ENCODE measurements at regions not wholly inside any gene's neighbourhood (a gene's known extent, or its start where the extent isn't known, plus 50 kb on each side); places are given as distances from the start of the nearest gene placed in this dataset.

DNA sequence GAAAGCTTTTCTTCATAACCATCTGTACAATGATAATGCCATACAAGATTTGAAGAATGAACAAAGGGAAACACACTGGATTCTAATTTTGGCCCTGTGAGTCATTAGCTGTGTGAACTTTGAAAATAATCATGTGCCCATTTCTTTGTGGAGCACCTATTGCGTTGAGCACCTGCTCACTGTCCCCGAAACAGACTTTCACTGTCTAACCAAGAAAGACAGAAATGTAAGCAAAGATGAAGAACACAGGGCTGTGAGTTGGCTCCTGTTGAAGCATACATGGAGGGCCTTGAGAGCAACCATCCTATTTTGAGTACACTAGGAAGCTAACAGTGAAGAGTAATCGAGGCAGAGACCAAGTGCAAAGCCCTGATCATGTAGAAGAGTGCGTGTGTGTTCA lies 118.4 kb upstream of the SLC25A13 start (continued):
- TF ChIP-seq, protein P1, sequence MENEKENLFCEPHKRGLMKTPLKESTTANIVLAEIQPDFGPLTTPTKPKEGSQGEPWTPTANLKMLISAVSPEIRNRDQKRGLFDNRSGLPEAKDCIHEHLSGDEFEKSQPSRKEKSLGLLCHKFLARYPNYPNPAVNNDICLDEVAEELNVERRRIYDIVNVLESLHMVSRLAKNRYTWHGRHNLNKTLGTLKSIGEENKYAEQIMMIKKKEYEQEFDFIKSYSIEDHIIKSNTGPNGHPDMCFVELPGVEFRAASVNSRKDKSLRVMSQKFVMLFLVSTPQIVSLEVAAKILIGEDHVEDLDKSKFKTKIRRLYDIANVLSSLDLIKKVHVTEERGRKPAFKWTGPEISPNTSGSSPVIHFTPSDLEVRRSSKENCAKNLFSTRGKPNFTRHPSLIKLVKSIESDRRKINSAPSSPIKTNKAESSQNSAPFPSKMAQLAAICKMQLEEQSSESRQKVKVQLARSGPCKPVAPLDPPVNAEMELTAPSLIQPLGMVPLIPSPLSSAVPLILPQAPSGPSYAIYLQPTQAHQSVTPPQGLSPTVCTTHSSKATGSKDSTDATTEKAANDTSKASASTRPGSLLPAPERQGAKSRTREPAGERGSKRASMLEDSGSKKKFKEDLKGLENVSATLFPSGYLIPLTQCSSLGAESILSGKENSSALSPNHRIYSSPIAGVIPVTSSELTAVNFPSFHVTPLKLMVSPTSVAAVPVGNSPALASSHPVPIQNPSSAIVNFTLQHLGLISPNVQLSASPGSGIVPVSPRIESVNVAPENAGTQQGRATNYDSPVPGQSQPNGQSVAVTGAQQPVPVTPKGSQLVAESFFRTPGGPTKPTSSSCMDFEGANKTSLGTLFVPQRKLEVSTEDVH (IDR thresholded peaks at IDR 0.05; ENCODE audit: low read depth, partially characterized antibody), result no peak
- TF ChIP-seq, protein P2, sequence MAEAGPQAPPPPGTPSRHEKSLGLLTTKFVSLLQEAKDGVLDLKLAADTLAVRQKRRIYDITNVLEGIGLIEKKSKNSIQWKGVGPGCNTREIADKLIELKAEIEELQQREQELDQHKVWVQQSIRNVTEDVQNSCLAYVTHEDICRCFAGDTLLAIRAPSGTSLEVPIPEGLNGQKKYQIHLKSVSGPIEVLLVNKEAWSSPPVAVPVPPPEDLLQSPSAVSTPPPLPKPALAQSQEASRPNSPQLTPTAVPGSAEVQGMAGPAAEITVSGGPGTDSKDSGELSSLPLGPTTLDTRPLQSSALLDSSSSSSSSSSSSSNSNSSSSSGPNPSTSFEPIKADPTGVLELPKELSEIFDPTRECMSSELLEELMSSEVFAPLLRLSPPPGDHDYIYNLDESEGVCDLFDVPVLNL (IDR thresholded peaks at IDR 0.05; ENCODE audit: low read depth, low read length), result no peak
- no peak for TF ChIP-seq STAT1 (conservative IDR thresholded peaks at IDR 0.05)
- no peak for TF ChIP-seq CHD2 (IDR thresholded peaks at IDR 0.05; ENCODE audit: borderline replicate concordance, low read depth, low read length)
- TF ChIP-seq, protein P3, sequence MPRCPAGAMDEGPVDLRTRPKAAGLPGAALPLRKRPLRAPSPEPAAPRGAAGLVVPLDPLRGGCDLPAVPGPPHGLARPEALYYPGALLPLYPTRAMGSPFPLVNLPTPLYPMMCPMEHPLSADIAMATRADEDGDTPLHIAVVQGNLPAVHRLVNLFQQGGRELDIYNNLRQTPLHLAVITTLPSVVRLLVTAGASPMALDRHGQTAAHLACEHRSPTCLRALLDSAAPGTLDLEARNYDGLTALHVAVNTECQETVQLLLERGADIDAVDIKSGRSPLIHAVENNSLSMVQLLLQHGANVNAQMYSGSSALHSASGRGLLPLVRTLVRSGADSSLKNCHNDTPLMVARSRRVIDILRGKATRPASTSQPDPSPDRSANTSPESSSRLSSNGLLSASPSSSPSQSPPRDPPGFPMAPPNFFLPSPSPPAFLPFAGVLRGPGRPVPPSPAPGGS (IDR thresholded peaks at IDR 0.05; ENCODE audit: borderline replicate concordance, insufficient read depth, low read depth, low read length, poor library complexity, severe bottlenecking), result no peak
- TF ChIP-seq, protein P4, sequence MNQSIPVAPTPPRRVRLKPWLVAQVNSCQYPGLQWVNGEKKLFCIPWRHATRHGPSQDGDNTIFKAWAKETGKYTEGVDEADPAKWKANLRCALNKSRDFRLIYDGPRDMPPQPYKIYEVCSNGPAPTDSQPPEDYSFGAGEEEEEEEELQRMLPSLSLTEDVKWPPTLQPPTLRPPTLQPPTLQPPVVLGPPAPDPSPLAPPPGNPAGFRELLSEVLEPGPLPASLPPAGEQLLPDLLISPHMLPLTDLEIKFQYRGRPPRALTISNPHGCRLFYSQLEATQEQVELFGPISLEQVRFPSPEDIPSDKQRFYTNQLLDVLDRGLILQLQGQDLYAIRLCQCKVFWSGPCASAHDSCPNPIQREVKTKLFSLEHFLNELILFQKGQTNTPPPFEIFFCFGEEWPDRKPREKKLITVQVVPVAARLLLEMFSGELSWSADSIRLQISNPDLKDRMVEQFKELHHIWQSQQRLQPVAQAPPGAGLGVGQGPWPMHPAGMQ (IDR thresholded peaks at IDR 0.05; ENCODE audit: borderline replicate concordance), result no peak
- no peak for TF ChIP-seq RUNX3 (IDR thresholded peaks at IDR 0.05; ENCODE audit: low read length)
- no peak for TF ChIP-seq POU2F2 (IDR thresholded peaks at IDR 0.05; ENCODE audit: borderline replicate concordance, low read depth, low read length)
- TF ChIP-seq HDGF (IDR thresholded peaks at IDR 0.05), result no peak
- no peak for TF ChIP-seq SMC3 (IDR thresholded peaks at IDR 0.05; ENCODE audit: borderline replicate concordance, low read length)

All from GM12878 (cell line).